ENCODE measurements at regions not wholly inside any gene's neighbourhood (a gene's known extent, or its start where the extent isn't known, plus 50 kb on each side); places are given as distances from the start of the nearest gene placed in this dataset.

- TF ChIP-seq, protein P1, sequence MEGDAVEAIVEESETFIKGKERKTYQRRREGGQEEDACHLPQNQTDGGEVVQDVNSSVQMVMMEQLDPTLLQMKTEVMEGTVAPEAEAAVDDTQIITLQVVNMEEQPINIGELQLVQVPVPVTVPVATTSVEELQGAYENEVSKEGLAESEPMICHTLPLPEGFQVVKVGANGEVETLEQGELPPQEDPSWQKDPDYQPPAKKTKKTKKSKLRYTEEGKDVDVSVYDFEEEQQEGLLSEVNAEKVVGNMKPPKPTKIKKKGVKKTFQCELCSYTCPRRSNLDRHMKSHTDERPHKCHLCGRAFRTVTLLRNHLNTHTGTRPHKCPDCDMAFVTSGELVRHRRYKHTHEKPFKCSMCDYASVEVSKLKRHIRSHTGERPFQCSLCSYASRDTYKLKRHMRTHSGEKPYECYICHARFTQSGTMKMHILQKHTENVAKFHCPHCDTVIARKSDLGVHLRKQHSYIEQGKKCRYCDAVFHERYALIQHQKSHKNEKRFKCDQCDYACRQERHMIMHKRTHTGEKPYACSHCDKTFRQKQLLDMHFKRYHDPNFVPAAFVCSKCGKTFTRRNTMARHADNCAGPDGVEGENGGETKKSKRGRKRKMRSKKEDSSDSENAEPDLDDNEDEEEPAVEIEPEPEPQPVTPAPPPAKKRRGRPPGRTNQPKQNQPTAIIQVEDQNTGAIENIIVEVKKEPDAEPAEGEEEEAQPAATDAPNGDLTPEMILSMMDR (IDR thresholded peaks at IDR 0.05), result no peak
- TF ChIP-seq POLR2A (IDR thresholded peaks at IDR 0.05), result no peak
These were observed 114.0 kb upstream of the HSF2 start for GRCh38 chr6:122285292-122285913.

Data from heart left ventricle (tissue), 13 donors.